Retinal pigment epithelial cell (primary cell): ENCODE measurements at regions not wholly inside any gene's neighbourhood (a gene's known extent, or its start where the extent isn't known, plus 50 kb on each side); places are given as distances from the start of the nearest gene placed in this dataset.

Experiments used
- DNase-seq: peaks from one replicate; pipeline ENCODE4 v3.0.0-alpha.2; 2010; ENCODE audit warnings: low read depth
- H3K4me3 ChIP-seq: 2 replicates; pipeline ENCODE4 v1.5.1; 2011; ENCODE audit warnings: mild to moderate bottlenecking, low read length, control low read depth, moderate library complexity
- TF ChIP-seq, protein P1 (sequence below): conservative IDR thresholded peaks from 2 replicates; pipeline ENCODE4 v1.5.1; 2011; ENCODE audit warnings: low read depth, low read length, control low read depth, inconsistent platforms

DNA sequence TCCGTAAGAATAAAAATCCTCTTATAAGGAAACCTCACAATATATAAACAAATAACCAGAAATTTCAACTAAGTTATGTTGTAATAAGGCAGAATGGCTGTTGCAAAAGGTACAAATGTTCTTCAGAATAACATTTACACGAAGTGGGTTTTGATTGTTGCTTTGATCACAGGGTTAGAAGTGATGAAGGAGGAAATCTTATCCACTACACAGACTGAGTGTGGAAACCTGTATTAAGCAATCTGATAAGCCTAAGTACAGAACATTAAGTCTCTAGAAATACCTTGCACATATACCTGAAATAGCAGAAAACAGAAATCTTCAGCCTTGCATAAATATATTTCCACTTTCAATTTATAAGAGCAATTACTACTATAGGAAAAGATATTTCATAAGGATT, 251.9 kb downstream of the ETV1 start:
- DNase-seq: no peak
- TF ChIP-seq, protein P1, sequence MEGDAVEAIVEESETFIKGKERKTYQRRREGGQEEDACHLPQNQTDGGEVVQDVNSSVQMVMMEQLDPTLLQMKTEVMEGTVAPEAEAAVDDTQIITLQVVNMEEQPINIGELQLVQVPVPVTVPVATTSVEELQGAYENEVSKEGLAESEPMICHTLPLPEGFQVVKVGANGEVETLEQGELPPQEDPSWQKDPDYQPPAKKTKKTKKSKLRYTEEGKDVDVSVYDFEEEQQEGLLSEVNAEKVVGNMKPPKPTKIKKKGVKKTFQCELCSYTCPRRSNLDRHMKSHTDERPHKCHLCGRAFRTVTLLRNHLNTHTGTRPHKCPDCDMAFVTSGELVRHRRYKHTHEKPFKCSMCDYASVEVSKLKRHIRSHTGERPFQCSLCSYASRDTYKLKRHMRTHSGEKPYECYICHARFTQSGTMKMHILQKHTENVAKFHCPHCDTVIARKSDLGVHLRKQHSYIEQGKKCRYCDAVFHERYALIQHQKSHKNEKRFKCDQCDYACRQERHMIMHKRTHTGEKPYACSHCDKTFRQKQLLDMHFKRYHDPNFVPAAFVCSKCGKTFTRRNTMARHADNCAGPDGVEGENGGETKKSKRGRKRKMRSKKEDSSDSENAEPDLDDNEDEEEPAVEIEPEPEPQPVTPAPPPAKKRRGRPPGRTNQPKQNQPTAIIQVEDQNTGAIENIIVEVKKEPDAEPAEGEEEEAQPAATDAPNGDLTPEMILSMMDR: no peak
- H3K4me3 ChIP-seq: no peak overlapping the region

DNA sequence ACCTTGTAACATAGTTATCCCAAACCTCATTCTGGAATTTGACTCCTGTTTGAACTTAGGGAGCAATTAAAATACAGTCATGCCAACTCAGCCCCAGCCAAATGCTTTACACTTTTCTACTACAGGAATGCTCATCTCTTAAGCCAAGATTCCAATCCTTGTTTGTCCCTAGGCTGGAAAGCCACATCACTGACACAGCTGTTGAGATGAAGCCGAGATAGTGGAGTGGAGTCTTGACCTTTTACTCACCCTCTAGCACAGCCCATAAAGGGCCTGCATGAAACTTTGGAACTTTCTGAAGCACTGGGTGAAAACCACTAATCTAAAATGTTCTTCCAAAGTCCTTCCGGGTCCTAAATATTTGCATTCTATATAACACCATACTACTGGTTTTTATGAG, 247.3 kb downstream of the ETV1 start:
- TF ChIP-seq, protein P1: no peak
- DNase-seq: peak; percentile 68
- no peak overlapping the region for H3K4me3 ChIP-seq

DNA sequence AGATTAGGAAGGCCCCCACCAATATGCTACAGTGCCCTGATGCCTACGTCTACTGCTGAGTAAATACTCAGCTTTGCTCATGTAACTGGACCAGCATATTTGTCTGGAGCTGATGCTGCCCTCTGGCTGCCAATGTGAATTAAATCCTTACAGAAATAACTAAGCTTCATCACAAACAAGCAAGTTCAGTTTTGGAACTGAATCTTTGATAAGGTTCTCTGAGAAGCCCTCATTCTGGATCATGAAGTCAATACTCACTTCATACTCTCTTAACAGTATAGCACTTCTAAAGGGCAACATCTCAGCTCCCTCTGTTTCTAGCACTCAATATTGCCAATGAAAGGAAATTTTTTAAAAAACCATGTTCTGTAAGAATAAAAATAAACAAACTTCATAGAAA, 246.7 kb downstream of the ETV1 start:
- H3K4me3 ChIP-seq: no peak overlapping the region
- TF ChIP-seq, protein P1: peak; percentile 57
- peak; percentile 20 for DNase-seq

DNA sequence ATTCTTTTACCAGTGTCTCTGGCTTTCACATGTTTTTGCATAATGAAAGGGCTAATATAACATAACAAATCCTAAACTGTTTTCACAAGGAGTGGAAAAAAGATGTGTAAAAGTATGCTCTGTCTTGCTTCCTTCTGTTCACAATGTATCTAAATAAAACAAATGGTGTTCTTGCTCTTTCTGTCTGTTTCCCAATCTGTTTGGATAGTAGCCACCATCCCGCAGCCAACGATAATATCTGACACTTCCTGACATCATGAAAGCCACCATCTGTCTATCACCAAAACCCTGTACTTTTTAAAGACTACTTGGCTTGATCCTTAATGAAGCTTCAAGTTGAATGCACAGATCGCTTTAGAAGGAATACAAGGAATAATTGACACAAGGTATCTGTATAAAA, 246.2 kb downstream of the ETV1 start:
- no peak for DNase-seq
- no peak overlapping the region for H3K4me3 ChIP-seq
- TF ChIP-seq, protein P1: no peak

DNA sequence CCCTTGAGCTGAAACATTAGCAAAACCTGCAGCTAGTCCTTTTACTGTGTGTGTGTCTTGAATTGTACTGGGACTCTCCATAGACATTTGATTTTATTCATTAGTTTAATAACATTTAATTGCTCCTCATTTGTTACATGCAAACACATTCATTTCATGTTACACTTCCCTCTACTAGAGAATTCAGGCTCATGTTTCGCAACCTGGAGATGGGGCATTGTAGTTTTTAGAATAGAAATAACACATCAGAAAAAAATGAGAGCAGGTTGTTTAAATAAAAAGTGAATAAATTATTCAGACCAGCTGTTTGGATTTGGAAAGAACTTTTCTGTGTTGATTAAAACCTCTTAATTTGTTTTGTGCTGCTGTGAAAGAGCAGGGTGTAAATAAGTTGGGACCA, 243.9 kb downstream of the ETV1 start:
- no peak overlapping the region for H3K4me3 ChIP-seq
- DNase-seq: no peak
- TF ChIP-seq, protein P1: no peak

DNA sequence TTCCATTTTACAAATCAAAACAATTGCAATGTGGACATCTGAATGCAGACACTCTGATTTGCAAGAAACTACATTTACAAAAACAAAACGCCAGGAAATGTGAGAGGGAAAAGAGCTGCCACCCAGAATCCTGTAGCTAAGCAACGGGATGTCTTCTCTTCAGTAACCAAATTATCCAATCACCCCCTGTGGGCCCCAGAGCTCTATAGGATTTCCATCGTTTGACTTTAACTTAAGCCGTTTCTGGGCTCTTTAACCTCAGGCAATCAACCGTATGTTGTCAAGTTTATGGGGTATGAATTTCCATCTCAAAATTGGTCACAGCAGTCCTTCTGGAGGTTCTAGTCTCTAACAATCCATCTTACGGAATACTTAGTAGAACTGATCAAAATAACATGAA, 240.5 kb downstream of the ETV1 start:
- TF ChIP-seq, protein P1: no peak
- DNase-seq: no peak
- H3K4me3 ChIP-seq: no peak overlapping the region

DNA sequence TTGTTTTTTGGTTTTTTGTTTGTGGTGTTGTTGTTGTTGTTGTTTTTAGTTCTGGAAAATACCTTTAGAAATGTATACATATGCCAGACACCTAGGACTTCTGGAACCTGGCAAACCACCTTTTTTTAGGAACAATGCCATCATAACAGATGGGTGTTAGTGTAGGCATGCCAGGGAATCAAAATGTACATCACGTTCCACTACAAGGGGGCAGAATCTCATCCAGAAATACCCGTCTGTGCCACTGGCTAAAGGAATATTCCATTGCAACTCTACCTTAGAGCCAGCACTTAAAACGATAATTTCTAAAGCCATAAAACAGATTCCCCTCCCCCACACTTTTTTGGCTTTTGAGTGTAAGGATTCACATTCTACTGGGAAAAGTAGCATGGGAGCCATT, 239.8 kb downstream of the ETV1 start:
- no peak overlapping the region for H3K4me3 ChIP-seq
- no peak for DNase-seq
- TF ChIP-seq, protein P1: no peak
